ENCODE measurements at regions not wholly inside any gene's neighbourhood (a gene's known extent, or its start where the extent isn't known, plus 50 kb on each side); places are given as distances from the start of the nearest gene placed in this dataset.
"Not testable (repeated sequence)": the region's sequence is repeated elsewhere in the genome, so short reads cannot be mapped to it uniquely, and the experiment has no call there.

- H3K27me3 Mint-ChIP-seq: peaks cover 24% of the 10 kb centered on the region
- H3K4me1 Mint-ChIP-seq: no peaks in the 10 kb centered on the region
- DNase-seq (no peak), ATAC-seq (no peak)
- H3K27ac Mint-ChIP-seq: no peak overlapping the region
- no peaks in the 10 kb centered on the region for H3K9me3 Mint-ChIP-seq
- no peaks in the 10 kb centered on the region for H3K36me3 Mint-ChIP-seq (ENCODE audit: low read depth)
- no peak overlapping the region for H3K4me3 Mint-ChIP-seq
Measured at GRCh38 chr20:48378976-48379675, 448.7 kb downstream of the PREX1 start.

DNA sequence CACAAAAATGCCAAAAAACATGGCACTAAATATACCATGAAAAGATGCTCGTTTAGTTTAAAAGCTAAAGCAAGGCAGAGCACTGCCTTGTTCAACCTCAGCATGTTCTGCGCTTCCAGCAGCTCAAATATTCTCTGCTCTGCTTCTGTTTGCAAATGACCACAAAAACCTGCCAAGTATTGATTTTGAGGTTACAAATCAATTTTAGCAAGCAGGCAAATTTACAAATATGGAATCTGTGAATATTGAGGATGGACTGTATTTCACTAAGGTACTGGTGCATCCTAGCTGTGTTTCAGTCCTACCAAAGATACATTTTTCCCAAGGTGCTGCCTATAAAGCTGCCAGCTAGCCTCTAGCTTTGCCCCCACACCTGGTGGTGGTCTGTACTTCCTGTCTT is 449.9 kb downstream of the PREX1 start:
- Mint-ChIP-seq H3K9me3 (no peaks in the 10 kb centered on the region), H3K36me3 (ENCODE audit: low read depth) (no peaks in the 10 kb centered on the region), H3K4me1 (no peaks in the 10 kb centered on the region), H3K4me3 (no peak overlapping the region), H3K27me3 (peaks cover 24% of the 10 kb centered on the region), H3K27ac (no peak overlapping the region)
- ATAC-seq: no peak
- no peak for DNase-seq

GRCh38 chr20:48375804-48376203 is 452.0 kb downstream of the PREX1 start:
- no peak overlapping the region for H3K27ac Mint-ChIP-seq

DNA sequence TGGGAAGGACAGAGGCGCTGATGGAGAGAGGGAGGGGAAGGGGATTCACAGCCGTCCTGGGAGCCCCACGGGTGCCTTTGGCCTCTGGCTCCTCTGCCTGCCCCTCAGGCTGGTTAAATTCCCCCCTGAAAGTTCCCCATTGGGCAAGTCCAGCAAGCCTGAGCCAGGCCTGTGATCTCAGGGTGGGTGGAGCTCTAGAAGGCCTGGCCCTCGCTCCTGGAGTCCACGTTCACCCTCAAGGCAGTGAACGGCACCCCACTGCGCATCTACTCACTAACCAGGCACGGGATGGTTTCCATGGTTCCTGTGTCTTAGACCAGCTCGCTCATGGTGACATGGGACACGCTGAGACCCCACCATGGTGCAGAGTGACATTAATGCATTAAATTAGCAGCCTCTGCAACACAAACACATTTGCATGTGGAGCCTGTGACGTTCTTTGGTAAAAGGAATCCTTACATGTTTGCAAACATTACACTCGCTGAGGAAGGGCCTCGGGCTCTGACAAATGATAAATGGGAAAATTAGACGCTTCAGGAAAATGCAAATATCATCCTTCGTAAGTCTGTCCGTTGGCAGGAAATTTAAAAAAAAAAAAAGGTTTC is 452.7 kb downstream of the PREX1 start:
- no peaks in the 10 kb centered on the region for H3K9me3 Mint-ChIP-seq
- H3K36me3 Mint-ChIP-seq (ENCODE audit: low read depth): no peaks in the 10 kb centered on the region
- ATAC-seq: no peak
- H3K4me1 Mint-ChIP-seq: no peaks in the 10 kb centered on the region
- H3K27ac Mint-ChIP-seq: no peak overlapping the region
- no peak overlapping the region for H3K4me3 Mint-ChIP-seq
- DNase-seq: no peak
- peaks cover 15% of the 10 kb centered on the region for H3K27me3 Mint-ChIP-seq

More at GRCh38 chr20:48375804-48376203, 452.0 kb downstream of the PREX1 start:
- DNase-seq: no peak
- no peak overlapping the region for H3K4me3 Mint-ChIP-seq
- H3K9me3 Mint-ChIP-seq: no peaks in the 10 kb centered on the region
- H3K36me3 Mint-ChIP-seq (ENCODE audit: low read depth): no peaks in the 10 kb centered on the region
- ATAC-seq: no peak
- H3K4me1 Mint-ChIP-seq: no peaks in the 10 kb centered on the region
- H3K27me3 Mint-ChIP-seq: peaks cover 15% of the 10 kb centered on the region

DNA sequence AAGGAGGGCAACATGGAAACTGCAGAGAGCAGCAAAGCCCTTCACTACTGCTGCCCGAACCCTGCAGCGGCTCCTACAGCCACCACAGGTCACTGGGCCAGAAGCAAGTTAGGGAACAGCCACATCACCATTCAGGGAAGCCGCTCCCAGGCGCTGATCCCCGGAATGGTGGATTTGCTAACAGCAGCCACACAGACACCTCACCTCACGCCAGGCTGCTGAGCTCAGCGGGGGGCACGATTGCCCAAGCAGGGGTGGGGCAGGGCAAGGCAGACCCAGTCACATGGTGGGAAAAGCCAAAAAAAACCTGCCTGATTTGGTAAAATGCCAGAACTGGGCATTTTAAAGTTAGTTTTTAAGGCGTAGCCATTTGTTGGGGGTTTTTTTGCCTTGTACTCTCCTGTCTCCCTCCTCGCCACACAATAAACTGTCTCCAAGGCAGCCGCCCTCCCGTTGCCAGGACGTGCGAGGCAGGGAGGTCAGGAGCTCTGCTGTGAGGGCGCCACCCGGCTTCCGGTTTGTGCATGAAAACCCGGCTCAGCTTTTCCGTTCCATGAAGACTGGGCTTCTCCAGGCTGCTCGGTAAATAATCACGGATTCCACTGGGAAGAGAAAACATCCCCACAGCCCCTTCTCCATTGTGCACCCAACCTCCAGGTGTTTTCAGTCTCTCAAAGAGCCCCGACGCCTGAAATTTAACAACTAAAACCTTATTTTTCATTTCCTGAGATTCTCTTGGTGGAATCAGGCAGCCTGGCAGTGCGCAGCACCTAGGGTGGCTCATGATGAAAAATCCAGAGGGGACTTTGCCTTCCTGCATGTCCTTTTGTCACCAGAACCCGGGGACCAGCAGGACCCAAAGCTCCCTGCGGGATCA is 453.5 kb downstream of the PREX1 start:
- H3K27ac Mint-ChIP-seq; H3K9me3 Mint-ChIP-seq; H3K36me3 Mint-ChIP-seq (ENCODE audit: low read depth); H3K4me3 Mint-ChIP-seq; H3K4me1 Mint-ChIP-seq: not testable (repeated sequence)
- peaks cover 15% of the 10 kb centered on the region for H3K27me3 Mint-ChIP-seq
- ATAC-seq: peak; percentile 65
- peak; percentile 6 for DNase-seq

DNA sequence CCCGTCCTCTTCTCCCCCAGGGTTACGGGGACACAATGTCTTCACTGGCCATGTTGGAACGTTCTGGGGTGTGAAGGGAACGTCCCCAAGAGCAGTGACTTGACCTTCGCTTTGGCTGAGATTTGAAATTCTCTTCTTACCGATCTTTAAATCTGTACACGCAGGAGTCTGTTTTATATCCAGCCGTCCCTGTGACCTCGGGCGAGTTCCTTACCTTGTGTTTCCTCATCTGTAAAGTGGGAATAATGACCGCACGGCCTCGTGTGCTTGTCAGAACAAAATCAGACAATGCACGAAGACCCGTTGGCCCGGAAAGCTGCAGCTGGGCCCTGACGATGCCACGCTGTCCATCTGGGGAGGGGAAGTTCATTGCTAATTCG is 454.3 kb downstream of the PREX1 start:
- Mint-ChIP-seq H3K4me3 (no peak overlapping the region), H3K4me1 (no peaks in the 10 kb centered on the region), H3K27me3 (peaks cover 15% of the 10 kb centered on the region), H3K27ac (no peak overlapping the region), H3K9me3 (no peaks in the 10 kb centered on the region), H3K36me3 (ENCODE audit: low read depth) (no peaks in the 10 kb centered on the region)
- no peak for DNase-seq
- ATAC-seq: no peak

DNA sequence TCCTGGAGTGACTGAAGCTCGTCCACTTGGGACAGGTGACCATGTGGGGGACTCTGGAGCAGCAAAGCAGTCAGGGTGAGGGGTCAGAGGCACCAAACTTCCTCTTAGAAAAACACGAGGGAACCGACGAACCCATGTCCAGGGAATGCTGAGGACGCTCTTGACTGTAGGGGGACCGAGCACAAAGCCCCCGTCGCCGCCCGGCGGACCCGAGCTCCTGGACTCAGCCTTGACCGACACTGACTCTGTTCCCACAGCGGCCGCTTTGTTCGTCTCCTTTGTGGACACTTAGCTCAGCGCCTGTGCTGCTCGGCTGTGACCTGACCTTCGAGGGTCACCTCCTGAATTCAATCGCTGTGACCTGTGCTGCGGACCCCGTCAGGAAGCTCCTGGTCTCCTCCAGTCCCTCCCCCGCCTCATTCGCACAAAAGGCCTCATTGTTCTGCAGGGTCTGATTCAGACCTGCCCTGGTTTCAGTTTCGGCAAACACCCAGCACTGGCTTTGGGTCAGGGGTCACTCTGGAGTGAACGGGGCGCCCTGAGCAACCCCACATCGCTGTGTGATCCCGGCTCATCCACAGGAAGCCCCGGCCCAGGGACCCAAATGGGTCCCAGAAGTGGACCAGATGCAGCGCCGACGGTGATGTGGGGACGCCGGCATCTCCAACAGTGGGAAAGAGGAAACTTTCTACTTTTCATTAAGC is 454.8 kb downstream of the PREX1 start:
- not testable (repeated sequence) for DNase-seq; ATAC-seq; H3K9me3 Mint-ChIP-seq; H3K4me1 Mint-ChIP-seq; H3K4me3 Mint-ChIP-seq; H3K36me3 Mint-ChIP-seq (ENCODE audit: low read depth); H3K27ac Mint-ChIP-seq
- peaks cover 15% of the 10 kb centered on the region for H3K27me3 Mint-ChIP-seq

DNA sequence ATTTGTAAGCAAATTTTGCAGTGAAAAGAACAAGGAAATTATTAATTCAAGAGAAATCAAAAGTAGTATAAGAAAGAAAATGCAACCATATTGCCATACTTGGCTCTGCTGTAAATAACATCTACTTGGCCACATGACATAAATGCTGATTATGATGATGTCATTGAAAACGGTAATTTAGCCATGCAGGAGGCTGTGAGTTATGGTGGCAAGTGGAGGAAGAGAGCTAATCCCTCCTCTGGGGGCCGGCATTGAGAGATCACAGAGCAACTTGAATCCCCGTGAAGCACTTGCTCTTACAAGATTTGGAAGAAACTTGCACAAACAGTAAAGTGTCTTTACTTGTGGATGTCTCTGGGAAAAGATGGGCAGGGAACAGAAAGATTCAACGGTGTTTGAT is 456.6 kb downstream of the PREX1 start:
- H3K27ac Mint-ChIP-seq: no peak overlapping the region
- H3K9me3 Mint-ChIP-seq: no peaks in the 10 kb centered on the region
- H3K4me1 Mint-ChIP-seq: peaks cover 4% of the 10 kb centered on the region
- no peaks in the 10 kb centered on the region for H3K36me3 Mint-ChIP-seq (ENCODE audit: low read depth)
- ATAC-seq (no peak), DNase-seq (no peak)
- H3K27me3 Mint-ChIP-seq: peaks cover 9% of the 10 kb centered on the region
- no peak overlapping the region for H3K4me3 Mint-ChIP-seq

- not testable (repeated sequence) for H3K27me3 Mint-ChIP-seq; H3K4me1 Mint-ChIP-seq; DNase-seq; H3K27ac Mint-ChIP-seq; ATAC-seq; H3K4me3 Mint-ChIP-seq; H3K9me3 Mint-ChIP-seq; H3K36me3 Mint-ChIP-seq (ENCODE audit: low read depth)
Measured at GRCh38 chr20:48368580-48369021, 459.2 kb downstream of the PREX1 start.

- H3K27ac Mint-ChIP-seq; H3K36me3 Mint-ChIP-seq (ENCODE audit: low read depth); H3K4me3 Mint-ChIP-seq; H3K27me3 Mint-ChIP-seq; H3K4me1 Mint-ChIP-seq; H3K9me3 Mint-ChIP-seq; DNase-seq: not testable (repeated sequence)
- ATAC-seq: peak; percentile 36
Measured at GRCh38 chr20:48367541-48368358, 460.0 kb downstream of the PREX1 start.

DNA sequence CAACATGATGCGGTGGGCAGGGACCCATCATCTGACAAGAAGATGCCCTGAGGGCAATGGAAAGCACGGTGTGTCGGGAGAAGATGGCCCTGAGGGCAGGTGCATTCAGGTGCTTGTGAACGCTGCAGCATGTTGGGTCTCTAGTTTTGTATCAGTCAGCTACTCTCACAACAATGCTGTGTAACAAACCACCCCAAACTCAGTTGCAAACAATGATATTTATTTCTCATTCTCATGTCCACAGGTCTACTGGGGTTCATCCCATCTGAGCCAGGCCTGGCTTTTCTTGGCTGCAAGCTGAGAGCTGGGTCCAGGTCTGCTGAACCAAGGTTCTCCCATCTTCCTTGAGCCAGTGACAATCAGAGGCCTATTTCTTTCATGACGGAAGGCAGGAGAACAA is 461.6 kb downstream of the PREX1 start:
- H3K4me3 Mint-ChIP-seq: no peak overlapping the region
- H3K4me1 Mint-ChIP-seq: peaks cover 7% of the 10 kb centered on the region
- H3K9me3 Mint-ChIP-seq: no peaks in the 10 kb centered on the region
- no peak for ATAC-seq
- H3K27me3 Mint-ChIP-seq: peaks cover 6% of the 10 kb centered on the region
- DNase-seq: no peak
- H3K36me3 Mint-ChIP-seq (ENCODE audit: low read depth): no peaks in the 10 kb centered on the region
- no peak overlapping the region for H3K27ac Mint-ChIP-seq

DNA sequence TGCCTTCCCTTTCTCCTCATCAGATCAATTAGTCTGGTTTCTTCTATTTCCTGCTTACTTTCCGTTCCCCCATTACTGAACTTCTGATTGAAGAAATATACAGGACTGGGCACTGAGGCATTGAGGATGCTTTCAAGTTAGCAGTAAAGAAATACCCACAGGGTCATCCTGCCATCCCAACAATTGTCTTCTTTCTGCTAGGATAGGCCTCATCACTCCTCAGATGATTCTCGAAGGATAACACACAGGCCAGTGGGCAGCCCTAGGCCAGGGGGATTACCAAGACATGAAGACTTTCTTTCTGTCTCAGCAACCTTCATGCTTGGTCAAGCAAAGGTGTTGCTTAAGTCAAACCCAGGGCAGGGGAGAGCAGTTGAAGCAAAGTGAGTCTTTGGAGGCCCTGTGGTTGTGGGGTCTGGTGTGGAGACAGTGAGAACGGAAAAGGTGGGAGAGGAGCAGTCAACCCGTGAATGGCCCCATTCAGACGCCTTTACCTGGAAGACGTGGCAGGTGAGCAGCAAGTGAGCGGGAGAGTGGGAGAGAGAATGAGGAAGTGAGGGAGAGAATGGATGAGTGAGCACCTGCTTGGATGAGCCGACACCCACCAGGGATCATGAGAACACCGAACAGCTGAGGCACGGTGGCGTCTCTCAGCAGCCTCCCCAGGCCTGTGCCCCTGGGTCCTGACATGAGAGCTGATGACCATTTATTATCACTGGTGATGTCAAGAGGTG is 462.9 kb downstream of the PREX1 start:
- no peak for ATAC-seq
- H3K9me3 Mint-ChIP-seq: no peaks in the 10 kb centered on the region
- peaks cover 7% of the 10 kb centered on the region for H3K4me1 Mint-ChIP-seq
- H3K27me3 Mint-ChIP-seq: peaks cover 10% of the 10 kb centered on the region
- H3K4me3 Mint-ChIP-seq: peak overlapping the region; percentile 22
- H3K36me3 Mint-ChIP-seq (ENCODE audit: low read depth): no peaks in the 10 kb centered on the region
- no peak overlapping the region for H3K27ac Mint-ChIP-seq
- DNase-seq: no peak

DNA sequence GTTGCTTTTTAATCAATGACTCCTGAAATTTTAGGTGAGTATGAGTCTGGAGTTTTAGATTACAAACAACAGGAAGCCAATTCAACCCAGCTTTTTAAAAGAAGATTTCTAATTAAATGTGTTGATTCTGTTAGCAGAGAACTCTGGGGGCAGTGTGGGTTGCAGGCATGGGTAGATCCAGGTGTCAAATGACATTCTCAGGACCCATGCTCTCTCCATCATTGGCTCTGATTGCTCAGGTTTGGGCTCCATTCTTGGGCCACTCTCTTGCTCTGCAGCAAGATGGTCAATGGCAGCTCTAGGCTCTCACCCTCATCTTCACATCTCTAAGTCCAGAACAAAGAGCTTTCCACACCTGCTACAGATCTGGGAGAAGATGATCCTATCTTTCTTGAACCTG is 463.7 kb downstream of the PREX1 start:
- no peaks in the 10 kb centered on the region for H3K36me3 Mint-ChIP-seq (ENCODE audit: low read depth)
- DNase-seq (no peak), ATAC-seq (no peak)
- peaks cover 10% of the 10 kb centered on the region for H3K27me3 Mint-ChIP-seq
- H3K4me3 Mint-ChIP-seq: no peak overlapping the region
- H3K27ac Mint-ChIP-seq: no peak overlapping the region
- H3K4me1 Mint-ChIP-seq: peaks cover 7% of the 10 kb centered on the region
- no peaks in the 10 kb centered on the region for H3K9me3 Mint-ChIP-seq
